GM10266 (cell line): ENCODE measurements at regions not wholly inside any gene's neighbourhood (a gene's known extent, or its start where the extent isn't known, plus 50 kb on each side); places are given as distances from the start of the nearest gene placed in this dataset.

Source experiments
- DNase-seq: peaks from one replicate; pipeline ENCODE4 v3.0.0; 2012; ENCODE audit errors: extremely low spot score
- TF ChIP-seq, protein P1 (sequence below): IDR thresholded peaks from 2 replicates; pipeline ENCODE4 v1.5.1; 2012; ENCODE audit warnings: mild to moderate bottlenecking, low read depth; ENCODE audit not compliant: control insufficient read depth, insufficient read depth; ENCODE audit errors: missing control alignments

DNA sequence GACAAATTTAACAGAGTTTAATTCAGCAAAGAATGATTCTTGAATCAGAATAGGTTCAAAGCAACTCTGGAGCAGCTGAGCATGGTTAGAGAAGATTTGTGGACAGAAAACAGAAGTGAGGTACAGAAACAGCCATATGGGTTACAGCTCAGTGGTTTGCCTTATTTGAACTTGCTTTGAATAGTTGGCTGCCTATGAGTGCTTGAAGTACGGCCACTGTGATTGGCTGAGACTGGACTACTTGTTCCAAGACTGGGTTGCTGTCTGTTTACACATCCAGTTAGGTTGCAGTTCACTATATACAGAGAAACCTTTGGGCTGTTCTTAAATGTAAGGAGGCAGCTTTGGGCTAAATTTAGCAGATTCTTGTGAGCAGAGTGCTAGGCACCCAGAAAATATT is 79.4 kb upstream of the CADPS start:
- no peak for DNase-seq
- TF ChIP-seq, protein P1, sequence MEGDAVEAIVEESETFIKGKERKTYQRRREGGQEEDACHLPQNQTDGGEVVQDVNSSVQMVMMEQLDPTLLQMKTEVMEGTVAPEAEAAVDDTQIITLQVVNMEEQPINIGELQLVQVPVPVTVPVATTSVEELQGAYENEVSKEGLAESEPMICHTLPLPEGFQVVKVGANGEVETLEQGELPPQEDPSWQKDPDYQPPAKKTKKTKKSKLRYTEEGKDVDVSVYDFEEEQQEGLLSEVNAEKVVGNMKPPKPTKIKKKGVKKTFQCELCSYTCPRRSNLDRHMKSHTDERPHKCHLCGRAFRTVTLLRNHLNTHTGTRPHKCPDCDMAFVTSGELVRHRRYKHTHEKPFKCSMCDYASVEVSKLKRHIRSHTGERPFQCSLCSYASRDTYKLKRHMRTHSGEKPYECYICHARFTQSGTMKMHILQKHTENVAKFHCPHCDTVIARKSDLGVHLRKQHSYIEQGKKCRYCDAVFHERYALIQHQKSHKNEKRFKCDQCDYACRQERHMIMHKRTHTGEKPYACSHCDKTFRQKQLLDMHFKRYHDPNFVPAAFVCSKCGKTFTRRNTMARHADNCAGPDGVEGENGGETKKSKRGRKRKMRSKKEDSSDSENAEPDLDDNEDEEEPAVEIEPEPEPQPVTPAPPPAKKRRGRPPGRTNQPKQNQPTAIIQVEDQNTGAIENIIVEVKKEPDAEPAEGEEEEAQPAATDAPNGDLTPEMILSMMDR = no peak

DNA sequence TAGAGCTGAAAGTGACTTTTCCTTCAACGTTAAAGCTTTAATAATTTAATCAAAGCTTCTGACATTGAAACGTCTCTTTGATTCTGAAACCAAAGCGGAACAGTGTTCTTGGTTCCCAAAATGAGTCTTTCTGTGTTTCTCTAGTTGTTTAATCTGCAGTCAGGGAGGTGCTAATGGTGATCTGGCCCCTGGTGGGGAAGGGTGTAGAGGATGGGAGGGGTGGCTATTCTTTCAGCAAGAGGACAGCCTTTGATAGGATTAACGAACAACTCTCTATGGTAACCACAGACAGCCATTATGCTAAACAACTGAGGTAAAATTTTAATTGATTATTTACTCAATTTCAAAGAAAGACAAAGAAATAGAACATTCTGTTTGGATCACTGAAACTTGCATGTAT is 79.9 kb upstream of the CADPS start:
- no peak for DNase-seq
- TF ChIP-seq, protein P1 = no peak

DNA sequence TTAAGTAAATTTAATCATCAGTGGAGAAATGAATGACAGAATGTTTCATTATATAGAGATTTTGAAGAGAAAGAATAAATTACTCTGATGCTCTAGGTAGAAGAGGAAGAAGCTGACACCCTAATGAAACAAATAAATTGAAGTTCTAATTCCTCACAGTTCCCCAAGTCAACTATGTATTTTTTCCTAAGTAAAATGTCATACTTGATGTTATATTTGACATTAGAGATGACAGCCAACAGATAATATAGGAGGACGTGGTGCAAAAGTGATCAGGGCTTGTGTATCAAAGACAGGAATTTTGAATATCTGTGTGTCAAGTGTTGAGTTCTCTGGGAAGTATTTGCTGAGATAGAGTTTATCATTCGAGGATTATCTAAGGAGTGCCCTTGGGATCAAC is 81.2 kb upstream of the CADPS start:
- TF ChIP-seq, protein P1 = no peak
- DNase-seq = no peak

DNA sequence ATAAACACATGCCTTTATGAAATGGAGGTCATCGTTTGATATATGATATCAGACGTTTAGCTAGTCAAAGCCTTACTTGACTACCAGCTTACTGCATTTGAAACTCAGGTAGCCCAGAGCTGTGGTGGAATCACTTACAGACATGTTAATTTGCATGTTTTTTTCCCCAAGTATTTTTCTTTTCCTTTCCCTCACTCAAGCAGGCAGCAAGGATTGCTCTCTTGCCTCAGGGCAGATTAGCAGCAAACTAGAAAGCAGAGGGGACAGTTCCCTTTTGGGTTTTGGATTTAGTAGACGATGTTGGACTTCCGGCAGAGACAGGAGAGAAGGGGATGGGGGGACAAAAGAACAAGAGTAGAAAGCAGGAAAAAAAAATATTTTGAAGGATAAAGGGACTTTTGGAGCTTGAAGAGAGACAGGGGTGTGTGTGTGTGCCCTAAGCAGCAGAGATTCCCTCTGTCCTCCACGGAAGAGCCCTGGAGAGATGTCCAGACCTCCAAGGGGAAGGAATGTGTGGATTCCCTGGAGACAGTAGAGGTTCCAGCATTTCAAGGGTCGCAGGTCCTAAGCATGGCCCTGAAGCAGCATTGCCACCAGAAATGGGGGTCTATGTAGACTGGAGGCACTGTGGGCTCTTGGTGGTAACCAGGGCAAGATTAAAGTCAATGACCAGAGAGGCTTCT is 86.8 kb upstream of the CADPS start:
- TF ChIP-seq, protein P1 = no peak
- DNase-seq = no peak

DNA sequence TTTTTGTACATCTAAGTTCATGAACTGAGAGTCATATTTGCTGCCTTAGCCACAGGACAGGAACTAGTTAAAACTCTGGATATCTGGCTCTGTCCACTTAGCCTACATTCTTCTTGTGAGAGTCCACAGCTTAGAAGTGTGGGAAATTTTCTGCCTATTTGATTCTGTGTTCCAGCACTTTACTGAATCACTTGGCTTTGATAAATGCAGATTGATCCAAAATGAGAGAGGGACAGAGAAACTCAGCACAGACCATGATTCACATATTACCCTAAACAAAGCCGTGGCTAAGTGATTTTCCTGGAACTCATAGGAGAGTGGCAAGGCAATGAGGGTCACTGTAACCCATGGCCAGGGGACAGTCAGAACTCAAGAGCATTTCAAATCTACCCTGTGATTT is 87.5 kb upstream of the CADPS start:
- TF ChIP-seq, protein P1 = no peak
- no peak for DNase-seq

DNA sequence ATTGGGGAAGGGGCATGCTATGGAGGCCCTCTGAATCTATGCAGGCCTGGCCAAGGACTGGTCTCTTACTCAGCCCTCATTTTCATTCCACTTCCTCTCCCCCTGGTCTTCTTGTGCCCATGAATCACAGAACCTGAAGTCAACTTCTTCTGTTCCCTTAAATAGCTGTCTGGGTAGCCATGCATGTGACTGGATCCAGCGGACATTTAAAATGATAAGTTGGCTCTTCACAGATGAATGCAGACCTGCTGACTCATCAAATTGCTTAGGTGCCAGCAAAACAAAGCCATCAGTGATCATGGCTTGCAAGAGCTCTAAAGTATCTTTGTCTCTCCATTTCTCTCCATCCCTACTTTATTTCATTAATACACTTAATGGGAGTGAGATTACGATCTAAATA is 90.1 kb upstream of the CADPS start:
- DNase-seq = no peak
- TF ChIP-seq, protein P1 = no peak

DNA sequence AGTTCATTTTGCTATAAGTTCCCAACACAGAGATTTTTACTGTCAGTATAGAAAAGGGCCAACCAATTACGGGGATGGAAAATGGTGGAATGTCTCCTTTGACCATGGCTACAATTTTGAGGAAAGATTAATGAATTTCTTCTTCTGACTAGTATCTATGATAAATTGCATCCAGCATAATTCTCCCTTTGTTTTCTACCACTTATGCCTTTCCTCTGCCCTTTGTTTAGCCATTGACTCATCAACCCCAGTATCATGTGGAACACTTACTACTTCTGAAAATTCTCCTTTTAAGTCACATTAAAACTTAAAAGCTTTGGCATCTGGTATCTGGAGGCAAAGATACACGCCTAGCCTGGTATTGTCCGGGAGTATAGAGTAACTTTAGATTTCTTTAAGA is 92.9 kb upstream of the CADPS start:
- TF ChIP-seq, protein P1 = no peak
- no peak for DNase-seq
